GM12874 (cell line): ENCODE measurements at regions not wholly inside any gene's neighbourhood (a gene's known extent, or its start where the extent isn't known, plus 50 kb on each side); places are given as distances from the start of the nearest gene placed in this dataset.

Experiments
- TF ChIP-seq, protein P1 (sequence below): IDR thresholded peaks from 2 replicates; pipeline ENCODE4 v1.5.1; 2011; ENCODE audit warnings: low read depth, mild to moderate bottlenecking, control low read depth, low read length, moderate library complexity; ENCODE audit not compliant: insufficient read depth

DNA sequence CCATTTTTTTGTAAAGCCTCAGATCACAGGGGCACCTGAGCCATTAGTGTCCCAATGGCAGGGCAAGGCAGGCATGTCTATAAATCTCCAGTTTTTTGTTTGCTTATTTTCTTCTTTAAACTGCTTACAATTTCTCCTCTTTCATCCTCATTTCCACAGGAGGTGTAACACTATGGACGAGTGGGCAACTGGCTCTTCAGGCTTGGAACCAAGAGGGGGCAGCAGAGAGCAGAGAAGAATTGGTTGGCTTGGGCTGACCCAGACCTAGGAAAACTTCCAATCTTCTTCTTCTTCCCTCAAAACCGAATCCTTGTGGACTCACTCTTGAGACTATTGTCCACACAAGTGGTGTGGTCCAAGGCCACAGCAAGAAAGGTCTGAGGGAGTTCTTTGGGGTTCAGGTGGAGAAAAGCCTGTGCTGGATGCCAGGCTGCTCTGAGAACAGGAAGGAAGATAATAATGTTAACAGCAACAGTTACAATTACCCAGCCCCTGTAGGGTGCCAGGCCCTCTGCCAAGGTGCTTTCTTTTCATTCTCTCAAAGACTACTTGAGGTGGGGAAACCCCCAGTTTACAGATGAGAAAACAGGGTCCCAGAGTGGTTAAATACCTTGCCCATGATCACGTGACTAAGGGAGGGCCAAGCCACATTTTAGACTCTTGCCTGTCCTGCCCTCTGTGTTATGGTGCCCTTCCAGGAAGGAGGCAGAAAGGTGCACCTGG is 70.7 kb upstream of the E2F8 start:
- TF ChIP-seq, protein P1, sequence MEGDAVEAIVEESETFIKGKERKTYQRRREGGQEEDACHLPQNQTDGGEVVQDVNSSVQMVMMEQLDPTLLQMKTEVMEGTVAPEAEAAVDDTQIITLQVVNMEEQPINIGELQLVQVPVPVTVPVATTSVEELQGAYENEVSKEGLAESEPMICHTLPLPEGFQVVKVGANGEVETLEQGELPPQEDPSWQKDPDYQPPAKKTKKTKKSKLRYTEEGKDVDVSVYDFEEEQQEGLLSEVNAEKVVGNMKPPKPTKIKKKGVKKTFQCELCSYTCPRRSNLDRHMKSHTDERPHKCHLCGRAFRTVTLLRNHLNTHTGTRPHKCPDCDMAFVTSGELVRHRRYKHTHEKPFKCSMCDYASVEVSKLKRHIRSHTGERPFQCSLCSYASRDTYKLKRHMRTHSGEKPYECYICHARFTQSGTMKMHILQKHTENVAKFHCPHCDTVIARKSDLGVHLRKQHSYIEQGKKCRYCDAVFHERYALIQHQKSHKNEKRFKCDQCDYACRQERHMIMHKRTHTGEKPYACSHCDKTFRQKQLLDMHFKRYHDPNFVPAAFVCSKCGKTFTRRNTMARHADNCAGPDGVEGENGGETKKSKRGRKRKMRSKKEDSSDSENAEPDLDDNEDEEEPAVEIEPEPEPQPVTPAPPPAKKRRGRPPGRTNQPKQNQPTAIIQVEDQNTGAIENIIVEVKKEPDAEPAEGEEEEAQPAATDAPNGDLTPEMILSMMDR, result peak; percentile 81

DNA sequence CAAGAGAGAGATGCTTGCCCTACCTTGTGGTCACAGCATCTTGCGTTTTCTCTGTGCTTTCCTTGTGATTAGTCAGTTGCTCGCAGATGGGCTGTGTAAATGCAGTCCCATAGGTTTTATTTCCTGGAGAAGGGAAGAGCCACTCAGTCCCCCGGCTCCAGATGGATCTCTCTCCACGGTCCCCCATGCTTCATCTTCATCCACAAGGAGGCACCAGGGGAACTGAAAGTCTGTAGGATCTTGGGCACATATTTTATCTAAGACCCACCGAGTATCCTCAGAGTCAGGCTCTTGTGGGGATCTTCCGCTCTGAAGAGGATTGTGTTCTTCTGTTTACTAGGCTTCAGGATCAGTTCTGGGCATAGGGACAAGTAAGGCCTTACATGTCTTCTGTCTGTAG is 66.8 kb upstream of the E2F8 start:
- TF ChIP-seq, protein P1, result no peak

DNA sequence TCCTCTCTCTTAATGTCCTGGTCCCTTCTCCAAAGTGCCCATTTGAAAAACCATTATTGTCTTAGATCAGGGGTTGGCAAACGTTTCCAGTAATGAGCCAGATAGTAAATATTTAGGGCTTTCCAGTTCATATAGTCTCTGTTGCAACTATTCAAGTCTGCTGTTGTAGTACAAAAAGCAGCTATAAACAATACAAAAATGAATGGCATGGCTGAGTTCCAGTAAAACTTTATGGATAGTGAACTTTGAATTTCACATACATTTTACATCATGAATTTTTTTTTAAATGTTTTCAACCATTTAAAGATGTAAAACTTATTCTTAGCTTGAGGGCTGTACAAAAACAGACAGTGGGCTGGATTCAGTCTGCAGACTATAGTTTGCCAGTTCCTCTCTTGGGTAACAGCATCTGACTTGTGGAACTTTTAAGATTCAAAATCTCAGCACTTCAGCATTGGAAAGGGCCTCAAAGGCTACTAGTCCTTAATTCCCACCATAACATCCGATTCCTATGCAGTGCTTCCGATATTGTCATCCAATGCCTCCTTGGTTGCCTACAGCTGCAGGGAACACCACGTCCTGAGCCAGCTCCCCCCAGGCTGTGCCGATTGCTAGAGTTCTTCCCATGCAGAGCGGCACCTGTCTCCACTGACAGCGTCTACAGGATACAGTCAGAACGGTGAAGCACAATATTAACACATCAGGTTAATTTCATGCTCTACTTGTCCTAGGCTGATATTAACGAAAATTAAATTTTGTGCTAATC is 65.6 kb upstream of the E2F8 start:
- TF ChIP-seq, protein P1, result no peak

GRCh38 chr11:19301361-19301760 is 60.6 kb upstream of the E2F8 start:
- TF ChIP-seq, protein P1, result no peak

DNA sequence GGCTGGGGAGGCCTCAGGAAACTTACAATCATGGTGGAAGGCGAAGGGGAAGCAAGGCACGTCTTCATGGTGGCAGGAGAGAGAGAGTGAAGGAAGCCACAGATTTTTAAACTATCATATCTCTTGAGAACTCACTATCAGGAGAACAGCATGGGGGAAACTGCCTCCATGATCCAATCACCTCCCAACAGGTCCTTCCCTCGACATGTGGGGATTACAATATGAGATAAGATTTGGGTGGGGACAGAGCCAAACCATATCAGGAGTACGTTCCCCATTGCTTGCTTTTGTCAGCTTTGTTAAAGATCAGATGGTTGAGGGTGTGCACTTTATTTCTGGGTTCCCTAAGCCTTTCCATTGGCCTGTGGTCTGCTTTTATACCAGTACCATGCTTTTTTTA is 53.7 kb upstream of the E2F8 start:
- TF ChIP-seq, protein P1, result no peak

- TF ChIP-seq, protein P1, result no peak
These were observed 50.3 kb upstream of the E2F8 start for GRCh38 chr11:19291064-19291463.
